Liver (tissue), 8 donors: ENCODE measurements at regions not wholly inside any gene's neighbourhood (a gene's known extent, or its start where the extent isn't known, plus 50 kb on each side); places are given as distances from the start of the nearest gene placed in this dataset.

Source experiments
- DNase-seq: peaks from one replicate; pipeline ENCODE4 v3.0.0-alpha.2; 2017; ENCODE audit warnings: low spot score
- H3K27ac ChIP-seq, 2 donors: one replicate each; pipeline ENCODE4 v1.7.0; 2013; ENCODE audit warnings: inconsistent platforms in 2 of 2, low read length in 2 of 2, control low read depth in 1 of 2, low read depth in 1 of 2, mild to moderate bottlenecking in 1 of 2
- H3K27me3 ChIP-seq, 4 donors: one replicate each; pipeline versions ENCODE4 v1.6.1 to v1.7.0; 2013; ENCODE audit warnings: low read length in 3 of 4, inconsistent platforms in 1 of 4, mild to moderate bottlenecking in 1 of 4, moderate library complexity in 1 of 4; ENCODE audit not compliant: control insufficient read depth in 4 of 4, insufficient read depth in 4 of 4
- H3K36me3 ChIP-seq, 4 donors: one replicate each; pipeline versions ENCODE4 v1.6.1 to v1.7.0; 2013; ENCODE audit warnings: low read length in 3 of 4, mild to moderate bottlenecking in 3 of 4, low read depth in 1 of 4, moderate library complexity in 1 of 4; ENCODE audit not compliant: control insufficient read depth in 4 of 4, insufficient read depth in 3 of 4
- H3K4me1 ChIP-seq, 4 donors: one replicate each; pipeline versions ENCODE4 v1.6.1 to v1.7.0; 2013; ENCODE audit warnings: low read length in 3 of 4, mild to moderate bottlenecking in 3 of 4, moderate library complexity in 1 of 4; ENCODE audit not compliant: control insufficient read depth in 4 of 4, insufficient read depth in 4 of 4
- H3K4me3 ChIP-seq, 3 donors: one replicate each; pipeline versions ENCODE4 v1.6.1 to v1.7.0; 2013; ENCODE audit warnings: low read length in 3 of 3, control low read depth in 1 of 3, low read depth in 1 of 3, mild to moderate bottlenecking in 1 of 3
- H3K9ac ChIP-seq, 2 donors: one replicate each; pipeline ENCODE4 v1.7.0; 2013; ENCODE audit warnings: low read length in 2 of 2, mild to moderate bottlenecking in 2 of 2, moderate library complexity in 2 of 2, control low read depth in 1 of 2, low read depth in 1 of 2
- H3K9me3 ChIP-seq, 4 donors: one replicate each; pipeline versions ENCODE4 v1.6.1 to v1.7.0; 2013; ENCODE audit warnings: low read length in 3 of 4; ENCODE audit not compliant: control insufficient read depth in 4 of 4
- EGR1 ChIP-seq, 2 donors: IDR thresholded peaks; 2 replicates each; pipeline ENCODE4 v1.6.1; 2016 to 2018; ENCODE audit warnings: antibody characterized with exemption in 2 of 2, low read depth in 2 of 2
- FOXA1 ChIP-seq: IDR thresholded peaks from 2 replicates; pipeline ENCODE4 v1.6.1; 2016; ENCODE audit warnings: antibody characterized with exemption
- FOXA2 ChIP-seq: IDR thresholded peaks from 2 replicates; pipeline ENCODE4 v1.6.1; 2016; ENCODE audit warnings: antibody characterized with exemption
- GABPA ChIP-seq, 2 donors: IDR thresholded peaks in 1 of 2; conservative IDR thresholded peaks in 1 of 2; 2 replicates each; pipeline ENCODE4 v1.6.1; 2016; ENCODE audit warnings: antibody characterized with exemption in 2 of 2, mild to moderate bottlenecking in 1 of 2, moderate library complexity in 1 of 2
- HNF4A ChIP-seq, 2 donors: conservative IDR thresholded peaks; 2 replicates each; pipeline ENCODE4 v1.6.1; 2016; ENCODE audit warnings: antibody characterized with exemption in 2 of 2, mild to moderate bottlenecking in 2 of 2
- HNF4G ChIP-seq: IDR thresholded peaks from 2 replicates; pipeline ENCODE4 v1.6.1; 2016; ENCODE audit warnings: antibody characterized with exemption
- JUND ChIP-seq, 2 donors: IDR thresholded peaks; 2 replicates each; pipeline ENCODE4 v1.6.1; 2016; ENCODE audit warnings: antibody characterized with exemption in 2 of 2
- NR2F2 ChIP-seq: IDR thresholded peaks from 2 replicates; pipeline ENCODE4 v1.6.1; 2016; ENCODE audit warnings: antibody characterized with exemption
- RAD21 ChIP-seq, 2 donors: IDR thresholded peaks; 2 replicates each; pipeline ENCODE4 v1.6.1; 2016; ENCODE audit warnings: antibody characterized with exemption in 2 of 2, mild to moderate bottlenecking in 2 of 2
- RXRA ChIP-seq, 2 donors: IDR thresholded peaks; 2 replicates each; pipeline ENCODE4 v1.6.1; 2017 to 2018; ENCODE audit warnings: antibody characterized with exemption in 2 of 2, mild to moderate bottlenecking in 1 of 2
- SP1 ChIP-seq: IDR thresholded peaks from 2 replicates; pipeline ENCODE4 v1.6.1; 2018; ENCODE audit warnings: antibody characterized with exemption, mild to moderate bottlenecking
- TAF1 ChIP-seq: conservative IDR thresholded peaks from 2 replicates; pipeline ENCODE4 v1.6.1; 2016; ENCODE audit warnings: antibody characterized with exemption, mild to moderate bottlenecking
- YY1 ChIP-seq: IDR thresholded peaks from 2 replicates; pipeline ENCODE4 v1.6.1; 2016; ENCODE audit warnings: antibody characterized with exemption, mild to moderate bottlenecking
- WGBS: extraction: QIAGEN DNeasy Blood & Tissue Kit; methylation state at CpG from one replicate; pipeline ENCODE4 v1.1.7; 2013; 5-methylcytosine and 5-hydroxymethylcytosine counted together
- TF ChIP-seq, protein P1 (sequence below): IDR thresholded peaks from 2 replicates; pipeline ENCODE4 v1.6.1; 2016; ENCODE audit warnings: antibody characterized with exemption
- TF ChIP-seq, protein P2 (sequence below): fragments of 150-350 bp; IDR thresholded peaks from 2 replicates; pipeline ENCODE4 v1.5.1; 2017; ENCODE audit warnings: improper control_type of control experiment, low read depth, low read length; ENCODE audit not compliant: missing input control
- TF ChIP-seq, protein P3 (sequence below): IDR thresholded peaks from 2 replicates; pipeline ENCODE4 v1.6.1; 2016; ENCODE audit warnings: antibody characterized with exemption
- TF ChIP-seq, protein P4 (sequence below): IDR thresholded peaks from 2 replicates; pipeline ENCODE4 v1.6.1; 2016; ENCODE audit warnings: antibody characterized with exemption, mild to moderate bottlenecking
- TF ChIP-seq, protein P5 (sequence below): IDR thresholded peaks from 2 replicates; pipeline ENCODE4 v1.6.1; 2016; ENCODE audit warnings: antibody characterized with exemption
- donor health status: healthy.
- donor health status: healthy.
- donor health status: healthy.
- donor health status: healthy.
- donor health status: healthy.

DNA sequence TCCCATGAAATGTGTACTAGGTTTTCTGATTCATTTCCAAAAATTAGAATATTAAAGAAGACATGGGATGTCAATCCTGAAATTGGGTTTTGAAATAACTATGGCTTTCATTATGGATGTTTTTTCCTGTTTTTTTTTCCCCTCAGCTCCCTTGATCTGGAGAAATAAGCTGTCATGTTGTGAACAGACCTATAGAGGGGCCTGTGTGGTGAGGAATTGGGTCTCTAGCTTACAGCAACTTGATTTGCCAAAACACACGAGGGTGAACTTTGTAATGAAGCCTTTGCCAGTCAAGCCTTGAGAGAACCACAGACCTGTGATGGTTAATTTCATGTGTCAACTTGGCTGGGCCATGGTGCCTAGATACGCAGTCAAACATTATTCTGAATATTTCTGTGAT, 2413.6 kb downstream of the PCDH7 start:
- no peaks in the 10 kb centered on the region for H3K9me3 ChIP-seq
- TF ChIP-seq NR2F2 (no peak), TAF1 (no peak), FOXA1 (no peak), YY1 (no peak), GABPA (IDR thresholded peaks at IDR 0.05 in 1 of 2, conservative IDR thresholded peaks at IDR 0.05 in 1 of 2) (no peak), RXRA (IDR thresholded peaks at IDR 0.05) (no peak), HNF4G (no peak), RAD21 (IDR thresholded peaks at IDR 0.05) (no peak), HNF4A (conservative IDR thresholded peaks at IDR 0.05) (no peak), SP1 (no peak), FOXA2 (no peak), JUND (IDR thresholded peaks at IDR 0.05) (no peak), EGR1 (IDR thresholded peaks at IDR 0.05; ENCODE audit: low read depth in 2 of 2) (no peak)
- TF ChIP-seq, protein P1, sequence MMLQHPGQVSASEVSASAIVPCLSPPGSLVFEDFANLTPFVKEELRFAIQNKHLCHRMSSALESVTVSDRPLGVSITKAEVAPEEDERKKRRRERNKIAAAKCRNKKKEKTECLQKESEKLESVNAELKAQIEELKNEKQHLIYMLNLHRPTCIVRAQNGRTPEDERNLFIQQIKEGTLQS: no peak
- TF ChIP-seq, protein P2, sequence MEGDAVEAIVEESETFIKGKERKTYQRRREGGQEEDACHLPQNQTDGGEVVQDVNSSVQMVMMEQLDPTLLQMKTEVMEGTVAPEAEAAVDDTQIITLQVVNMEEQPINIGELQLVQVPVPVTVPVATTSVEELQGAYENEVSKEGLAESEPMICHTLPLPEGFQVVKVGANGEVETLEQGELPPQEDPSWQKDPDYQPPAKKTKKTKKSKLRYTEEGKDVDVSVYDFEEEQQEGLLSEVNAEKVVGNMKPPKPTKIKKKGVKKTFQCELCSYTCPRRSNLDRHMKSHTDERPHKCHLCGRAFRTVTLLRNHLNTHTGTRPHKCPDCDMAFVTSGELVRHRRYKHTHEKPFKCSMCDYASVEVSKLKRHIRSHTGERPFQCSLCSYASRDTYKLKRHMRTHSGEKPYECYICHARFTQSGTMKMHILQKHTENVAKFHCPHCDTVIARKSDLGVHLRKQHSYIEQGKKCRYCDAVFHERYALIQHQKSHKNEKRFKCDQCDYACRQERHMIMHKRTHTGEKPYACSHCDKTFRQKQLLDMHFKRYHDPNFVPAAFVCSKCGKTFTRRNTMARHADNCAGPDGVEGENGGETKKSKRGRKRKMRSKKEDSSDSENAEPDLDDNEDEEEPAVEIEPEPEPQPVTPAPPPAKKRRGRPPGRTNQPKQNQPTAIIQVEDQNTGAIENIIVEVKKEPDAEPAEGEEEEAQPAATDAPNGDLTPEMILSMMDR: no peak
- TF ChIP-seq, protein P3, sequence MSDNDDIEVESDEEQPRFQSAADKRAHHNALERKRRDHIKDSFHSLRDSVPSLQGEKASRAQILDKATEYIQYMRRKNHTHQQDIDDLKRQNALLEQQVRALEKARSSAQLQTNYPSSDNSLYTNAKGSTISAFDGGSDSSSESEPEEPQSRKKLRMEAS: no peak
- TF ChIP-seq, protein P4, sequence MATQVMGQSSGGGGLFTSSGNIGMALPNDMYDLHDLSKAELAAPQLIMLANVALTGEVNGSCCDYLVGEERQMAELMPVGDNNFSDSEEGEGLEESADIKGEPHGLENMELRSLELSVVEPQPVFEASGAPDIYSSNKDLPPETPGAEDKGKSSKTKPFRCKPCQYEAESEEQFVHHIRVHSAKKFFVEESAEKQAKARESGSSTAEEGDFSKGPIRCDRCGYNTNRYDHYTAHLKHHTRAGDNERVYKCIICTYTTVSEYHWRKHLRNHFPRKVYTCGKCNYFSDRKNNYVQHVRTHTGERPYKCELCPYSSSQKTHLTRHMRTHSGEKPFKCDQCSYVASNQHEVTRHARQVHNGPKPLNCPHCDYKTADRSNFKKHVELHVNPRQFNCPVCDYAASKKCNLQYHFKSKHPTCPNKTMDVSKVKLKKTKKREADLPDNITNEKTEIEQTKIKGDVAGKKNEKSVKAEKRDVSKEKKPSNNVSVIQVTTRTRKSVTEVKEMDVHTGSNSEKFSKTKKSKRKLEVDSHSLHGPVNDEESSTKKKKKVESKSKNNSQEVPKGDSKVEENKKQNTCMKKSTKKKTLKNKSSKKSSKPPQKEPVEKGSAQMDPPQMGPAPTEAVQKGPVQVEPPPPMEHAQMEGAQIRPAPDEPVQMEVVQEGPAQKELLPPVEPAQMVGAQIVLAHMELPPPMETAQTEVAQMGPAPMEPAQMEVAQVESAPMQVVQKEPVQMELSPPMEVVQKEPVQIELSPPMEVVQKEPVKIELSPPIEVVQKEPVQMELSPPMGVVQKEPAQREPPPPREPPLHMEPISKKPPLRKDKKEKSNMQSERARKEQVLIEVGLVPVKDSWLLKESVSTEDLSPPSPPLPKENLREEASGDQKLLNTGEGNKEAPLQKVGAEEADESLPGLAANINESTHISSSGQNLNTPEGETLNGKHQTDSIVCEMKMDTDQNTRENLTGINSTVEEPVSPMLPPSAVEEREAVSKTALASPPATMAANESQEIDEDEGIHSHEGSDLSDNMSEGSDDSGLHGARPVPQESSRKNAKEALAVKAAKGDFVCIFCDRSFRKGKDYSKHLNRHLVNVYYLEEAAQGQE: no peak
- TF ChIP-seq, protein P5, sequence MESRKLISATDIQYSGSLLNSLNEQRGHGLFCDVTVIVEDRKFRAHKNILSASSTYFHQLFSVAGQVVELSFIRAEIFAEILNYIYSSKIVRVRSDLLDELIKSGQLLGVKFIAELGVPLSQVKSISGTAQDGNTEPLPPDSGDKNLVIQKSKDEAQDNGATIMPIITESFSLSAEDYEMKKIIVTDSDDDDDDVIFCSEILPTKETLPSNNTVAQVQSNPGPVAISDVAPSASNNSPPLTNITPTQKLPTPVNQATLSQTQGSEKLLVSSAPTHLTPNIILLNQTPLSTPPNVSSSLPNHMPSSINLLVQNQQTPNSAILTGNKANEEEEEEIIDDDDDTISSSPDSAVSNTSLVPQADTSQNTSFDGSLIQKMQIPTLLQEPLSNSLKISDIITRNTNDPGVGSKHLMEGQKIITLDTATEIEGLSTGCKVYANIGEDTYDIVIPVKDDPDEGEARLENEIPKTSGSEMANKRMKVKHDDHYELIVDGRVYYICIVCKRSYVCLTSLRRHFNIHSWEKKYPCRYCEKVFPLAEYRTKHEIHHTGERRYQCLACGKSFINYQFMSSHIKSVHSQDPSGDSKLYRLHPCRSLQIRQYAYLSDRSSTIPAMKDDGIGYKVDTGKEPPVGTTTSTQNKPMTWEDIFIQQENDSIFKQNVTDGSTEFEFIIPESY: no peak
- no peak for DNase-seq
- H3K4me1 ChIP-seq: no peaks in the 10 kb centered on the region
- no peaks in the 10 kb centered on the region for H3K36me3 ChIP-seq
- 50% methylated on average over 2 of the region's 2 CpGs for WGBS
- no peak overlapping the region for H3K9ac ChIP-seq
- no peak overlapping the region for H3K27ac ChIP-seq
- H3K27me3 ChIP-seq: no peaks in the 10 kb centered on the region
- H3K4me3 ChIP-seq: no peak overlapping the region

DNA sequence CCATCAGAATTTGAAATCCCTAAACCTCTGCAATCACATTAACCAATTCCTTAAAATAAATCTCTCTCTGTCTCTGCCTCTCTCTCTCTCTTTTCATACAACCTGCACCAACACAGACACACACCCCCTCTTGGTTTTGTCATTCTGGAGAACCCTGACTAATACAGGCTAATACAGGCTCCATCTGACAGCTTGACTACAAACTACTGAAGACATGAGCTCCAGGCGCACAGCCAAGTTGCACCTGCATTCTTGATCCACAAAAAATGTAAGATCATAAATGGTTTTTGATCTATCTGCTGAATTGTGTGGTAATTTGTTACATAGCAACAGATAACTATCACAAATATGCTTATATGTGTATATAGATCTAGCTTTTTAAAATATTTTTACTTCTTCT, 2414.2 kb downstream of the PCDH7 start:
- no peak for DNase-seq
- H3K27ac ChIP-seq: no peak overlapping the region
- no peaks in the 10 kb centered on the region for H3K27me3 ChIP-seq
- no peaks in the 10 kb centered on the region for H3K9me3 ChIP-seq
- 51% methylated on average over 1 of the region's 1 CpG for WGBS
- H3K9ac ChIP-seq: no peak overlapping the region
- H3K4me1 ChIP-seq: no peaks in the 10 kb centered on the region
- TF ChIP-seq HNF4A (conservative IDR thresholded peaks at IDR 0.05) (no peak), FOXA1 (no peak), EGR1 (IDR thresholded peaks at IDR 0.05; ENCODE audit: low read depth in 2 of 2) (no peak), RXRA (IDR thresholded peaks at IDR 0.05) (no peak)
- no peak overlapping the region for H3K4me3 ChIP-seq
- no peaks in the 10 kb centered on the region for H3K36me3 ChIP-seq
